ENCODE measurements at regions not wholly inside any gene's neighbourhood (a gene's known extent, or its start where the extent isn't known, plus 50 kb on each side); places are given as distances from the start of the nearest gene placed in this dataset.

GRCh38 chr2:128525653-128526052 lies 207.0 kb upstream of the HS6ST1 start:
- TF ChIP-seq CTCF (IDR thresholded peaks at IDR 0.05; ENCODE audit: low read depth, low read length, missing control alignments) = no peak
- H3K4me3 ChIP-seq (replicated peaks; ENCODE audit: low read depth, low read length) = no peak overlapping the region
- no peak for DNase-seq (ENCODE audit: extremely low read depth, low read depth)

GRCh38 chr2:128526455-128526976 lies 207.8 kb upstream of the HS6ST1 start:
- DNase-seq (ENCODE audit: extremely low read depth, low read depth) = no peak
- TF ChIP-seq CTCF (IDR thresholded peaks at IDR 0.05; ENCODE audit: low read depth, low read length, missing control alignments) = no peak
- H3K4me3 ChIP-seq (replicated peaks; ENCODE audit: low read depth, low read length) = no peak overlapping the region

GRCh38 chr2:128528133-128528532 lies 209.5 kb upstream of the HS6ST1 start:
- TF ChIP-seq CTCF (IDR thresholded peaks at IDR 0.05; ENCODE audit: low read depth, low read length, missing control alignments) = no peak
- H3K4me3 ChIP-seq (replicated peaks; ENCODE audit: low read depth, low read length) = no peak overlapping the region
- DNase-seq (ENCODE audit: extremely low read depth, low read depth) = no peak

GRCh38 chr2:128530025-128530573 lies 211.4 kb upstream of the HS6ST1 start:
- no peak overlapping the region for H3K4me3 ChIP-seq (replicated peaks; ENCODE audit: low read depth, low read length)
- TF ChIP-seq CTCF (IDR thresholded peaks at IDR 0.05; ENCODE audit: low read depth, low read length, missing control alignments) = no peak
- DNase-seq (ENCODE audit: extremely low read depth, low read depth) = no peak

- DNase-seq (ENCODE audit: extremely low read depth, low read depth) = no peak
- no peak for TF ChIP-seq CTCF (IDR thresholded peaks at IDR 0.05; ENCODE audit: low read depth, low read length, missing control alignments)
- H3K4me3 ChIP-seq (replicated peaks; ENCODE audit: low read depth, low read length) = no peak overlapping the region
Observed at GRCh38 chr2:128531856-128532255, 213.2 kb upstream of the HS6ST1 start.

- DNase-seq (ENCODE audit: extremely low read depth, low read depth) = no peak
- TF ChIP-seq CTCF (IDR thresholded peaks at IDR 0.05; ENCODE audit: low read depth, low read length, missing control alignments) = no peak
- no peak overlapping the region for H3K4me3 ChIP-seq (replicated peaks; ENCODE audit: low read depth, low read length)
Observed at GRCh38 chr2:128533101-128533500, 214.4 kb upstream of the HS6ST1 start.
